ENCODE measurements at regions not wholly inside any gene's neighbourhood (a gene's known extent, or its start where the extent isn't known, plus 50 kb on each side); places are given as distances from the start of the nearest gene placed in this dataset.
A peak's percentile ranks its signal among the peaks of the same experiment; 100 is the strongest.

DNA sequence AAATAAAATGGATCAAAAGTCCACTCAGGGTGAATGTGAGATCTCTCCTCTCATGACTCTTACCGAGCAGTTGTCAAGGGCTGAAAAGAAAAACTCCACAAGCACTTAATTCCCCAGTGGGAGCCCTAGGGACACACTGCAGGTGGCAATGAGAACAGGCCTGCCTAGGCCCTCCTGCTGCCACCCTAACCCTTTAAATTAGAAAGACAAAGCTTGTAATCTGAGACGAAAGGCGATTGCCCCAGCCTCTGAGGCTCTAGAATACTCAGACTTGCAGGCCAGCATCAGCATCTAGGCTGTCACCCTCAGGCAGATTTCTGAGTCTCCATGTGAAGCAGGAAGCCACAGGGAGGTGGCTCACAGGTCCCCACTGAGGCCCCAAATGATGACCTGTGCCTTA is 457.0 kb upstream of the MYT1L start:
- TF ChIP-seq CTCF (IDR thresholded peaks at IDR 0.05; ENCODE audit: control extremely low read depth in 1 of 3, insufficient read depth in 1 of 3, low read depth in 1 of 3, low read length in 3 of 3) (no peak), EP300 (IDR thresholded peaks at IDR 0.05; ENCODE audit: borderline replicate concordance in 1 of 2, low read depth in 2 of 2, low read length in 2 of 2) (peak in 1 of 2 experiments; percentile 60; a peak in 1 of 3 replicates), ATF3 (IDR thresholded peaks at IDR 0.05; ENCODE audit: insufficient read depth, low read depth, low read length) (no peak), SP1 (IDR thresholded peaks at IDR 0.05; ENCODE audit: low read depth, low read length) (peak; percentile 62), POLR2A (IDR thresholded peaks at IDR 0.05; ENCODE audit: control extremely low read depth in 1 of 2, low read depth in 2 of 2, low read length in 2 of 2) (no peak), TAF1 (IDR thresholded peaks at IDR 0.05; ENCODE audit: low read depth, low read length) (no peak), ASH2L (IDR thresholded peaks at IDR 0.05; ENCODE audit: low read length) (no peak)

All from H1 (cell line).